GM18858 (cell line): ENCODE measurements at regions not wholly inside any gene's neighbourhood (a gene's known extent, or its start where the extent isn't known, plus 50 kb on each side); places are given as distances from the start of the nearest gene placed in this dataset.
"Not testable (repeated sequence)": the region's sequence is repeated elsewhere in the genome, so short reads cannot be mapped to it uniquely, and the experiment has no call there.

Experiments
- ATAC-seq: cut with Tn5 transposase; IDR thresholded peaks from one replicate; pipeline ENCODE4 v1.9.1; 2021; ENCODE audit not compliant: unreplicated experiment

DNA sequence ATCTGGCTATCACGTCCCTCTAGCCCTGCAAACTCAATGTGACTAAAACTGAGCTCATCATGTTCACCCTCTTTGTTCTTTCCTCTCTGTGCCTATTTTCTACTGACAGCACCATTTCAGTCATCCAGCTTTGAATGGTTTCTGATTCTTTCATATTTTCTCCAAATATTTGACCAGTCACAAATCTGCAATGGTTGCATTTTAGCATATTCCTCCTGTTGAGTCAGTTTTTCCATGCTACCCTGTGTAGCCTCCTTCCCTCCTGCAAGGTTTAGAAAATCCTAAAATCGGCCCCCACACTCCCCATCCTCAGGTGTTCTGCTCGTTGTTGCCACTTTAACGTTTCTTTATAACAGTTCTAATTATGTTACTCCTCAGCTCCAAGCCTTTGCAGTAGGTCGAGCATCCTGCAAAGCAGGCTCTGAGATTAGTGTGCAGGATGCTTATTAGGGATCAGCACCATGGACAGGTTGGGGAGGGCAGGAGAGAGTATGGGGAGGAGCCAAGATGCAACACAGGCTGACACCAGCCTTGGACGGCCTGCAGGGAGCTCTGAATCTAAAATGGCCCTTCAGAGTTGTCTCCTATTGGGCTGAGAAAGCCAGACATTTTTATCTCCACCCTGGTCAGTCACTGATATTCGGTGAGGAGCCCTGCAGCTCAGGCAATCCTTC lies 531.0 kb upstream of the COBL start:
- no peak for ATAC-seq

DNA sequence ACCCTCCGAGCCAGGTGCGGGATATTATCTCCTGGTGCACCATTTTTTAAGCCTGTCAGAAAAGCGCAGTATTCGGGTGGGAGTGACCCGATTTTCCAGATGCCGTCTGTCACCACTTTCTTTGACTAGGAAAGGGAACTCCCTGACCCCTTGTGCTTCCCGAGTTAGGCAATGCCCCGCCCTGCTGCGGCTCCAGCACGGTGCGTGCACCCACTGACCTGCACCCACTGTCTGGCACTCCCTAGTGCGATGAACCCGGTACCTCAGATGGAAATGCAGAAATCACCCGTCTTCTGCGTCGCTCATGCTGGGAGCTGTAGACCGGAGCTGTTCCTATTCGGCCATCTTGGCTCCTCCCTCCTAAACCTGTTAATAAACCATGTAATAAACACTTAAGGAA lies 522.5 kb upstream of the COBL start:
- ATAC-seq, result not testable (repeated sequence)

DNA sequence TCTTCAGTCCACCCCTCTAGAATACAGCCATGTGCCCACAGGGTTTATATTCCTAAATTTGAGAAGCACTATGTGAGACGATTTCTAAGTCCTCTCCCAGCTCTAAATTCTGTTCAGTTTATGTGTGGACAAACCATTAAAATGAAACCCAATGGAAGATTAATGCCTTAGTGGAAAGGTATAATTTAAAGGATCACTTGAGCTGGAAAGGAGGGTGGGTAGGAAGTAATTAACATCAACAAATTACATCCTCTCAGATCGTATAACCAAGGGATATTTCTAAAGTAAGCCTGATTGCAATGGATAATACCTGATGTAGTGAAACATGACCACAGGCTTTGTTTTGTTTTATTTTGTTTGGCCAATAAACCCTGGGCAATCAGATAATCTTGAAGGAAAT lies 511.0 kb upstream of the COBL start:
- ATAC-seq, result no peak

DNA sequence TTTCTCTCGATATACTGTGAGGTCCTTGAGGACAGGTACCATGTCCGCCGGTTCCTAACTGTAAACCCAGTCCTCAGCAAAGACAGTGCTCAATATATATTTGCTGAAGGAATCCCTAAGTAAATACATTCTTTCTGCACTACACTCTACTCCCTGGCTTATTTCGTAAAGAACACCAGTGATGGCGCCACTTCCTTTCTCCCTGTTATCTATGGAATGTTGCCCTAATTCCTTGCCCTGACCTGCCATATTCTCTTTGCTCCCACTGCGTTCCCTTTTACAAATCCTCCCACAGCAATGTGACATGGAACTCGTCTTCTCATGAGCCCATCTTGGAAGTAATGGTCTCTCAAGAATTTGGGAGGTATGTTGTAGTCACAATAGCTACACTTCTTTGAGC lies 507.4 kb upstream of the COBL start:
- ATAC-seq, result no peak

DNA sequence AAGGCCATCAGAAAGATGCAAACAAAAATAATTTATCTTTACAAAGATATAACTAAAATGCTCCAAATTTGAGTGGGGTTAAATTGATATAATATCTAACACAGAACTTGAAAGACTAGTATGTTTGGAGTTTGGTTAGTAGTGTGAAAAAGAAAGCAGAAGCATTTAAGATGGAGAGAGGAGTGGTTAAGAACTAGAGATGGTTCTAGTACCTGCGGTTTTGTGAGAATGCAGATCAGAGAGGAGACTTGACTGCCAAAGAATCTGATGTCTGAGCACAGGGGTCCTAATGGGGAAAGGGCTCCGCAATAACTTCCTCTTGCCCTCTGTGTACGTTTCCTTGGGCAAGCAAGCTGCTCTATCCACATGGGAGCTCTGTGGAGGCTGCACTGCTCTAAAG lies 506.8 kb upstream of the COBL start:
- no peak for ATAC-seq

DNA sequence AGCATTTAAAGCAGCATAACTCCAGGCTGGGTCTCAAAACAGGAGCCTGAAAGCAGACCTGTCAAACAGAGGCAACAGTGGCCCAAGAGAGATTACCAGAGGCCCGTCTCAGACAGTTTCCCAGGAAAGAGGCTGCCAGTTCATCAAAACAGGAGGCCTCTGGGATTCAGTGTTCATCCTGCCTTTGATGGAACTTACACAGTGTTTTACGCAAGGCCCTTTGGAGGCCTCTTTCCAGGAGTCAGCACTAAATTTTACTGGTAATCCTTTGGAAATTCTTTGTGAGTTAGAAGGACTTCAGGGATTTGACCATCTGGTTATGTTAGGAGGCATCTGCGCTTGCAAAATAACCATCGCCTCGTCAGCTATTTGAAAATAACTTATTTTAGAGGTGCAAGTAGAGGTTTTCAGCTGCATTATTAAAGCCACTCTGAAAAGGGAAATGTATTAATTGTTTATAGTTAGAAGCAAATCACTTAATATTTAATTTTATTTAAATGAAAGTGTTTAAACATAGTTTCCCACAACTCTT lies 501.2 kb upstream of the COBL start:
- no peak for ATAC-seq

DNA sequence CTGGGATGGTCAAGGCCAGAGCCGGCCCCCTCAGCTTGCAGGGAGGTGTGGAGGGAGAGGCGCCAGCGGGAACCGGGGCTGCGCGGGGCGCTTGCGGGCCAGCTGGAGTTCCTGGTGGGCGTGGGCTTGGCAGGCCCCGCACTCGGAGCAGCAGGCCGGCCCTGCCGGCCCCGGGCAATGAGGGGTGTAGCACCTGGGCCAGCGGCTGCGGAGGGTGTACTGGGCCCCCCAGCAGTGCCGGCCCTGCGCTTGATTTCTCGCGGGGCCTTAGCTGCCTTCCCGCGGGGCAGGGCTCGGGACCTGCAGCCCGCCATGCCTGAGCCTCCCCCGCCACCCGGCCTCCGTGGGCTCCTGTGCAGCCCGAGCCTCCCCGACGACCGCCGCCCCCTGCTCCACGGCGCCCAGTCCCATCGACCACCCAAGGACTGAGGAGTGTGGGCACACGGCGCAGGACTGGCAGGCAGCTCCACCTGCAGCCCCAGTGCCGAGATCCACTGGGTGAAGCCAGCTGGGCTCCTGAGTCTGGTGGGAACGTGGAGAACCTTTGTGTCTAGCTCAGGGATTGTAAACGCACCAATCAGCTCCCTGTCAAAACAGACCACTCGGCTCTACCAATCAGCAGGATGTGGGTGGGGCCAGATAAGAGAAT lies 489.3 kb upstream of the COBL start:
- ATAC-seq, result not testable (repeated sequence)

DNA sequence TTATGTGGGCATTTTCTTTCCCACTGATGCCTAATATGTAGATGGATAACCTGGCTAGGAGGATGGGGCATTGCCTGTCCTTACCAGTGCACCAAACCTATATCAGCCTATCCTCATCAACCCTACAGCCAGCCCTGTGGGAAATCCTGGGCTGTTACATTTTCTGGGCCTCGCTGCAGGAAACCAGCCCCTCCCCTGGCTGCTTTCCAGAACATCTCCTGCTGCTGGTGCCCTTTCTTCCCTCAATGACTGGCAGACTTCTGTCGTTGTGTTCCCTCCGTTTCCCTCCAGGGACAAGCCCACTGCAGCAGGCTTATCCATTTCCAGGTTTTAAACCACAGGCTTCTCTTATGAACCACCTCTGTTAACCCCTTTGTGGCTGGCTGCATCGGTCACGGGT lies 486.1 kb upstream of the COBL start:
- ATAC-seq, result no peak

DNA sequence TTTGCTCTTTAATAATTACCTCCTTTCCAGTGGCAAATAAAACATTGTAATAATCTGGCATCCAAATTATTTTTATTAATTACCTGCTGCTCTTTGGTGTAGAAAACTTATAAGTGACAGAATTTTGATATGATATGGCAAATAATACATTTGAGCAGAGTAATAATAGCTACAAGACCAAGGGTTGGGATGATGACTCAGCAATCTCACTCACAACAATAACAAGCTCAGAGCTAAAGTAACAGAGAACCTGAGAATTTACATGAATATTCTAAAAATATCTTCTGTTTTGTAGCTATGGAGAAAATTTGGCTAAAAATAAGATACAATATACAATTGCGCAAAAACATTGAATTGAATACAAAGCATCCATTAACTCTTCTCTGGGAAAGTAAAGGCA lies 480.8 kb upstream of the COBL start:
- ATAC-seq, result no peak

DNA sequence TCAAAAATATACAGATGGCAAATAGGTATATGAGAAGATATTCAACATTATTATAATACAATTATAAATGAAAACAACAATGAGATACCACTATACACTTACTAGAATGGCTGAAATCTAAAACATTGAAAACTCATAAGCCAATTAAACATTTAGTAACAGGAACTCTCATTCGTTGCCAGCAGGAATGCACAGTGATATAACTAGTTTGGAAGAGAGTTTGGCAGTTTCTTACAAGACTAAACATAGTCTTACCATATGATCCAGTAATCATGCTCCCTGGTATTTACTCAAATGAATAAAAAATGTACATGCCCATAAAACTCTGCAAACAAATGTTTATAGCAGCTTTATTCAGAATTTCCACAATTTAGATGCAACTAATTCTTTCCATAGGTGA lies 476.2 kb upstream of the COBL start:
- ATAC-seq, result no peak

DNA sequence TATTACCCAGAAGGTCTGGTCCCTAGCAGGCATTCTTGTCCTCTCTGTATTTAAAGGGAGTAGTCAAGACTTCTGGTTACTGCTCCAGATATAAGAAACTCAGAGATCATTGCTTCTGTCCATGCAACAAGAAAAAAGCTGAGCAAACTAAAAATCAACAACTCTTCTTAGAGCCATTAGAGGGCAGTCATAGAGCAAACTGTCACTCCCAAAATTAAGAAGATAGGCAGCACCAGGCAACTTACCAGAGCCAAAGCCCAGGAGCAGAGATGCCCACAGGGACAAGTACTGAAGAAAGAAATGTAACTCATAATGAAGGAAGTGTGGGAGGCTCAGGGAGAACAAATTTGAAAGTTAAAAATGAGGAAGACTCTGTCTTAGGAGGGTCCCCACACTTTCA lies 472.9 kb upstream of the COBL start:
- ATAC-seq, result no peak

DNA sequence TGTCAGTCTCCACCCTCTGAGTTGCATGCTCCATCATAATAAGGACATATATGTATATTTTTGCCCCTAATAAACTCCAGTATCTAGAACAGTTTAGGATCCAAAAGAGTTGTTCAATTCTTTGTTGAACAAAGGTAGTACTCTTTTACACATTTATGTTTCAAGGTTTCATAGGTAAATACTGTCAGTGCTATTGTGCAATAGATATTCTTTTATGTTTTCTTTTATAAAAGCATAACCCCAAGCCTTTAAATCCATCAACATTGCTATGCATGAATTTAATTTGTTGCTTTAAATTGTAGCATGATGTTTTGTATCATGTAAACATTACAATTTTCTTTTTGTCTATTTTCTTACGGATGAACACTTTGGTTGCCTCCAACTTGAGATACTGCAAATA lies 469.7 kb upstream of the COBL start:
- ATAC-seq, result no peak

DNA sequence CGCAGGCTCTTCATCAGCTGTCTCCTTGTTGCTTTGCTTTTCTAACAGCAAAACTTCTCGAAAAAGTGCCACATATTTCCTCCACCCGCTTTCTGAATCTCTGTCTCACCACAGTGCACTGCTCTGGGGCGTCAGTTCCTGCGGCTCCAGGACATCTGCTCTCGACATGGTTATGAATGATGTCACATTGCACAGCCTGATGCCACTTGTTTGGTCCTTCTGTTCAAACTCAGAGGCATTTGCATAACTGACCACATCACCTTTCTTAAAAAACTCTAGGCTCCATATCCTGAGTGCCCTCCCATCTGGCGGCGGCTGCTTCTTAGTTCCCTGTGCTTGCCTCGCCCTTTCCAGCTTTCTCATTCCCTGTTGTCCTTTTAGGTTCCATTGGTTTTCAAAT lies 469.3 kb upstream of the COBL start:
- no peak for ATAC-seq

DNA sequence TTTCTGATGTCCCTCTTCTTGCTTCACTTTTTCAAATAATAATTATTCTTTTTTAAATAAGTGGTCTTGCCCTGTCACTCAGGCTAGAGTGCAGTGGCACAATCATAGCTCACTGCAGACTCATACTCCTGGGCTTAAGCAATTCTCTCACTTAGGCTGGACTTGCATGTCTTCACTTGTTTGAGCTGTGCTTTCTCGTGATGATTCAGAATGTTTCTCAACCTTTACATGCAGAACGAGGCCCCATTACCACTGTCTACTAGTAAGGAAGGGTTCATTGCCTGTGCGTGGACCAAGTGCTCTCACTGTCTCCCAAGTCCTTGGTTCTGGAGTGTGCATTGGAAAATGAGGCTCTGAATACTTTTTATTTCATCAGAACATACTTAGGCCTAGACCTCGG lies 468.6 kb upstream of the COBL start:
- ATAC-seq, result no peak

DNA sequence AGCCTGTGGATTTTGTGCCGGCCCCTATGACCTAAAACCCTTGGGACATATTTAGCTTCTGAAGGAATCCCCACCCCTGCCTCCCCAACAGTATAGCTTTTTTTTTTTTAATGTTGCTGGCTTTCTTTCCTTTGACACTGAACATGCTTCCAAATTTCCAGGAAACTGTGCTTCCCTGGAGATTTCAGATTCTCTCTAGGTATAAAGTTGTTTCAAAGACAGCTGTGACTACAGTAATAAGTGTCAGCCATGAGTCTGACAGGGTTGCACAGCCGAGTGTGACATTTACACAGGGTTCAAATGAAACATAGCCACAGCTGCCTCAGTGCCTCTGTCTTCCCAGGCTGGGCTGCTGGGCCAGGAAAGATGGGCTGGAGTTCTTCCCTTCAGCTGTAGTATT lies 466.6 kb upstream of the COBL start:
- ATAC-seq, result no peak

DNA sequence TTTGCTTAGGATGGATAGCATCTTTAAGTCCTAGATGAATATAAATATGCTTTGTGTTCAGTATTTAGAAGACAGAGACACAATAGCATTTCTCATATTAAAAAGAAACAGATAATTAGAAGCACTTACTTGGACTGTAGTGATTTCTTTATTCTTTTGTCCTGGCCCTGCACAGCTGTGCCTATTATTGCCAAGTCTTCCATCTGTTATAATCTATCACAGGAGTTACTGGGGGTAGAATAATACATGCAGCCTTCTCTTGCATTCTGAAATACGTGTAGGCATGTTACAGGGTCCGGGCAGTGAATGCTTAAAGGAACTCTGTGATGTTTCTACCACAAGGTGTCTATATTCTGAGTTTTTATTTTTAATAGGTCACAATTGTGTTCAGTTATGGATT lies 461.5 kb upstream of the COBL start:
- no peak for ATAC-seq

DNA sequence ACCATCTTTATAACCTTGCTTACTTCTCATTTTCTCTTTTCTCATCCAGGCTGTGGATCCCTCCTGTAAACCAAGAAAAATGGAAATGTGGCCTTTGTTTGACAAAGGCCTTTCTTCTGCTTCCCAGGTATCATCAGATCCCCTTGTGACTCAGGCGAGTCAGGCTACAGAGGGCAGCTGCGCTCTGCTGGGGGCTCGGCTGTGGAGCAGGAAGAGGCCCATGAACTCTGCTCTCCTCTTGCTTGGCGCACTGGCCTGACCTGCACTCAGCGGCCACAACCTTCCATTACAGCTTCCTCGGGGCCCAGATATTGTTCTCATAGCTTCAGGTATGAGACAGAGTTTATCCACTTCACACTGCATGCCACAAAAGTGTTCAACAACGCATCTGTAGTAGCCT lies 457.6 kb upstream of the COBL start:
- ATAC-seq, result no peak

DNA sequence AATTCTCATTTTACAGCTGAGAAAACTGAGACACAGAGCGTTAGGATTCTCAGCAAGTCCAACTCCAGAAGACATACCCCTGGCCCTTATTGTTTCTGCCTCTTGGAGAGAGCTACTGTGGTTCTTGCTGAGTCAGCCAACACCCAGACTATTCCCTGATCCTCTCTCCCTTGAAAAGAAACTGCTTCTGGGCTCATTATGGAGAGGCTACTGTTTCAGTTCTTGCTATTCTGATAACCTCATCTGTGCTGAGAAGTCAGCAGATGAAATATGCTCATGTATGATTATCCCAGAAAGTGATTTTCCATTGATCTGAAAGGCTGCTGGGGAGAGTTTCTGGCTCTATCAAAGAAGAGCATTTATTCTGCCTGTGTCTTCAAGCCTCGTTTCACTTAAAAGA lies 455.6 kb upstream of the COBL start:
- no peak for ATAC-seq

DNA sequence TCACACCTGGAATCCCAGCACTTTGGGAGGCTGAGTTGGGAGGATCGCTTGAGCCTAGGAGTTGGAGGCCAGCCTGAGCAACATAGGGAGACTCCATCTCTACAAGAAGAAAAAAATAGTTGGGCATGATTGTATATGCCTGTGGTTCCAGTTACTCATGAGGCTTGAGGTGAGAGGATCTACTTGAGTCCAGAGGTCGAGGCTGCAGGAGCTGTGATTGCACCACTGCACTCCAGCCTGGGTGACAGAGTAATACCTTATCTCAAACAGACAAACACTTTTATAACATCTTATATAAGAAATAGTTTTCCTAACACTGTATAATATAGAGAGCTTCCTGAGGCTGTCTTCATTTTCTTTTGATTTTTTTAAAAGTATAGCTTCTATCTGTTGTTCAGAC lies 448.4 kb upstream of the COBL start:
- ATAC-seq, result no peak

DNA sequence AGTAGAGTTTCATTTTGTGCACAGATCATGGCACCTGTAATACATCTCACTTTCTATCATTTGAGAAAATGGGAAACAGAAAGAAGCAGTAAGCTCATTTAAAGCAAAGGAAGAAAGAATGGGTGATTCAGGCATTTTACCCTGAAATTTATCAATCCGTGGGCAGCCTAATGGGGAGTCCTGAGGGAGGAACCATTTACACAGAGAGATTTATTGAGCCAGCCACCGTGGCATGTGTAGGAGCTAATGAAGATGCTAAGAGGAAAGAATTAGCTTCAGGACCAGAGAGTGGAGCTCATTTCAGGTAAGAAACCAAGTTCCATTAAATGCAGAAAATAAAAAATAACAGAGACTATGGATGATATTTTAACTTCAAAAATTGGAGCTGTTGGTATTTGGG lies 443.4 kb upstream of the COBL start:
- ATAC-seq, result no peak

DNA sequence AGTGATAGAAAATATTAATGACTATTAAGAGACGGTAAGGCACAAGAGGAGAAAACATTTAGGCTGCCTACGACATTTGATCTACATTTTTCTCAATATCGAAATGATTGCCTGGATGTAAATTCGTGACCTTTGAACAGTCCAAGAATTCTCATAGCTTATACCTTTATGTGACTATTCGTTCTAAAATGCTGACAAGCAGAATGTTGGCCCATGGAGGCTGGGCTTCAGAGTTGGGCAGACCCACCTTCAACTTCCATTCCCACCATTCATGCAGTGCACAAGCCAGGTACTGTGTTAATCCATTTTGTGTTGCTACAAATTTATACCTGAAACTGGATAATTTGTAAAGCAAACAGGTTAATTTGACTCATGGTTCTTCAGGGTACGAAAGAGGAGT lies 441.4 kb upstream of the COBL start:
- no peak for ATAC-seq

DNA sequence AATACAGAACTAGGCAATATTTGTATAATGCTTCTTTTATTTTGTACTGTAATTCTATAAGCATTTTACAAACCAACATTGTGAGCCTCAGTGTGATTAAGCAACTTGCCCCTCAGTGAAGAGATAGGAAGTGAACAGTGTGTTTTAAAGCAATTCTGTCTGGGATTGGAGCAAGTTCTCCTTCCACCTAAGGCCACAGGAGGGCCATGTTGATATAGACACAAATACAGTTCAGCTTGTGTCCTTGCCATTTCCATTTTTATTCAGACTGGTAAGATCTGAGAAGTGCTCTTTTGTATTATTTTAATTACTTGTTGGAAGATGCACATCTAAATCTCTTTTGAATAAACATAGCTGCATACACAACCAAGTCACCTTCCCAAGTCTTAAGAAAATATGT lies 416.3 kb upstream of the COBL start:
- ATAC-seq, result no peak

DNA sequence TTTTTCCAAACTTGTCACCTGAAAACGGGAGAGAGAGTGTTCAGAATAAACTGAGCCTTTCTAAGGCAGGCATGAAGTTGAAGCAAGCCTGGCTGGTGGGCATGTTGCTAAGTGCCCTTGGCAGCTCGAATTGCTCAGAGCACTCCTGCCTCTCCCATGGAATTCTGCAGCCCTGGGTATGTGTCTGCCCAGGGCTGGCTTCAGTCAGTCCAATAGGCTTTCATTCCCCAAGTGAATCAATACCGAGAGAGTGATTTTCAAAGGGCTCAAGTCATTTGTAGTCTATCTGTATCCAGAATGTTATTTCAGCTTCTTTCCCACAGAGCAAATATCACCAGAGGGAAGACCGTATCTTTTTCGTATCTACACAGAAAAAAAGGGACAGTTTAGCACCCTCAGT lies 415.5 kb upstream of the COBL start:
- no peak for ATAC-seq
